ENCODE measurements at regions not wholly inside any gene's neighbourhood (a gene's known extent, or its start where the extent isn't known, plus 50 kb on each side); places are given as distances from the start of the nearest gene placed in this dataset.

DNA sequence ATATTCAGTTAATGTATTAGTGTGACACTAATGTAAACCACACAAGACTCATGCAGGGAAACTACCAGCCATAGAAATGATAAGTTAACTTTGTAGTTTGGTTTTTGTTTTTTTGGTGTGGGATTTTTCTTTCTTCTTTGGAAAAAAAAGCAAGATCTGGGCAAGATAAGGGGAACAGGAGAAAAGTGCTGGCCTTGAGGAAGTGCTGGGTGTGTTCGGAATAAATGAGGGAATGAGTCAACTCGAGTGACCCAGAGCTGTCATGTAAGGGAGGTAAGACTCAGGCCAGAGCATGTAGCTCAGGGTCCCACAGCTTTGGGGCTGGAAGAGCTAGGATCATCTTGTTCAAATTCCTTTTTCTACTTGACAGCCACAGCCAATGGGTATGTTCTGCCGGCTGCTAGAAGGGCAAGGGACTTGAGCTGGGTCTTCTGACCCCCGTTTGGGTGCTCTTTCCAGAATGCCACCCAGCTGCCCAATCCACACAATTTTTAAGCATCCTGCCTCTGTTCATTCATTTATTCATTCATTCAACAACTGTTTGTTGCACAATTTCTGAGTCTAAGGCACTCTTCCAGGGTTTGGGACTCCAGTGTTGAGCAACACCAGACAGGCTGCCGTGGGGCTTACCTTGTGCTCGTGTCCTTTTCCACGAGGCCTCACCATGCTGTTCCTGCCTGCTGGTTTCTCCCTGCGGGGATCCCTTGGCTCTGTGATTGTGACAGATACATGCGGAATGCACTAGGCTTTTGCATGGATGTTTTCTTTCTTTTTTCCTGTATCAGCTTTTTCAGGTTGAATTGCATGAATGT lies 54.5 kb downstream of the CLDN34 start:
- H3K36me3 Mint-ChIP-seq (ENCODE audit: low read depth) = no peaks in the 10 kb centered on the region
- no peak for DNase-seq
- no peak for ATAC-seq
- H3K27me3 Mint-ChIP-seq (ENCODE audit: low read depth) = no peaks in the 10 kb centered on the region
- POLR2A ChIA-PET = no interaction called here
- H3K4me3 Mint-ChIP-seq = no peak overlapping the region
- H3K4me1 Mint-ChIP-seq (ENCODE audit: low read depth) = peaks cover 8% of the 10 kb centered on the region
- no peak overlapping the region for H3K27ac Mint-ChIP-seq
- H3K9me3 Mint-ChIP-seq (ENCODE audit: insufficient read depth) = no peaks in the 10 kb centered on the region
- CTCF ChIA-PET = interaction anchor here (1.7 kb wide), 1 partner anchor 9 kb away, joined by 3 read pairs; no protein-coding TSS in a partner anchor

DNA sequence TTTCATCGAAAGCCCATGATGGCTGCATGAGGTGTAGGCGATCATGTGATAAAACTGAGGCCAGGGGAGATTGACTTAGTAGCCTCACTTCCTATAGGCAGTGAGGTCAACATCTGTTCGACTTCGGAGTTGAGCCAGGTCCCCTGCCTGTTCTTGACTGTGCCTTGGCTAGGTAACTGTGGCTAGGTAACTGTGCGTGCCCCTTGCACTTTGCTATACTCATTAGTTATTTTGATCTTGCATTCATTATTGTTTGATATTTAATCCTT lies 55.0 kb downstream of the CLDN34 start:
- H3K9me3 Mint-ChIP-seq (ENCODE audit: insufficient read depth) = no peaks in the 10 kb centered on the region
- CTCF ChIA-PET = interaction anchor here (1.7 kb wide), 1 partner anchor 10 kb away, joined by 3 read pairs; no protein-coding TSS in a partner anchor
- ATAC-seq (no peak), DNase-seq (no peak)
- H3K4me1 Mint-ChIP-seq (ENCODE audit: low read depth) = peaks cover 3% of the 10 kb centered on the region
- no peaks in the 10 kb centered on the region for H3K27me3 Mint-ChIP-seq (ENCODE audit: low read depth)
- H3K27ac Mint-ChIP-seq = no peak overlapping the region
- H3K36me3 Mint-ChIP-seq (ENCODE audit: low read depth) = no peaks in the 10 kb centered on the region
- POLR2A ChIA-PET = no interaction called here
- H3K4me3 Mint-ChIP-seq = no peak overlapping the region

DNA sequence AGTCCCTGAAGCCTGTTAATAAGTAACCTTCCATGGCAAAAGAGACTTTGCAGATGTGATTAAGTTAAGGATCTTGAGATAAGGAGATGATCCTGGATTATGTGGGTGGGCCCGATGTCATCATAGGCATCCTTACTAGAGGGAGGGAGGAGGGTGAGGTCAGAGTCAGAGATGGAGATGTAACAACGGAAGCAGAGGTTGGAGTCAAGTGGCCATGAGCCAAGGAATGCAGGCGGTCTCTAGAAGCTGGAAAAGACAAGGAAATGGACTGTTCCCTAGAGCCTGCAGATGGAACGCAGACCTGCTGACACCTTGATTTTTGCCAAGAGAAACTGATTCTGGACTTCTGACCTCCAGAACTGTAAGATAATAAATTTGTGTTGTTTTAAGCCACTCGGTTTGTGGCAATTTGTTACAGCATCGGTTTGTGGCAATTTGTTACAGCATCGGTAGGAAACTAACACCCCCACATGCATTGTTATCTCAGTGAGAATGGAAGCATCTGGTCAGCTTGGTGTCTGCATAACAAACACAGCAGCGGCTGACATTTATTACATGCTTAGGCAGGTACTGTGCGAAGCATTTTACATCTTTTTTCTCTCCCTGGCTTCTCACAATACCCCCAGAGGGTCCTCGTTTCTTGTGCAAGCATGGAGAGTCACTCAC lies 55.6 kb downstream of the CLDN34 start:
- no peak for ATAC-seq
- no peak for DNase-seq
- Mint-ChIP-seq H3K4me3 (no peak overlapping the region), H3K27ac (no peak overlapping the region), H3K4me1 (ENCODE audit: low read depth) (peaks cover 1% of the 10 kb centered on the region), H3K36me3 (ENCODE audit: low read depth) (no peaks in the 10 kb centered on the region), H3K27me3 (ENCODE audit: low read depth) (no peaks in the 10 kb centered on the region), H3K9me3 (ENCODE audit: insufficient read depth) (no peaks in the 10 kb centered on the region)
- CTCF ChIA-PET = interaction anchor here (1.7 kb wide), 2 partner anchors 10 to 25 kb away, joined by 3 to 5 read pairs; no protein-coding TSS in a partner anchor
- POLR2A ChIA-PET = no interaction called here

DNA sequence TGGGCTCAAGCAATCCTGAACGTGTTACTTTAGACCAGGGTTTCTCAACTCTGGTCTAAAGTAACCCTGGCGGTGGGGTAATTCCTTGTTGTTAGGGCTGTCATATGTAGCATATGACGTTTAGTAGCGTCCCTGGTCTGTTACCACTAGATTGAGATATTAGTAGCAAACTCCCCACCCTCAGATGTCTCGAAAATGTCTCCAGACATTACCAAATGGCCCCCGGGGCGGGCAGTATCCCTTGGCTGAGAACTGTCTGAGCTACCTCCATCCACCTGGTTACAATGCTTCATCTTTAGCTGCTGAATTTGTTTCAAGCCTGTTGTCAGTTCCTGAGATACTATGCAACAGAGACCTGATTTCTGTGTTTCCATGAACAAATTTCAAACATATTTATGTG lies 56.7 kb downstream of the CLDN34 start:
- Mint-ChIP-seq H3K9me3 (ENCODE audit: insufficient read depth) (no peaks in the 10 kb centered on the region), H3K27ac (no peak overlapping the region), H3K36me3 (ENCODE audit: low read depth) (no peaks in the 10 kb centered on the region), H3K27me3 (ENCODE audit: low read depth) (no peaks in the 10 kb centered on the region), H3K4me1 (ENCODE audit: low read depth) (no peaks in the 10 kb centered on the region), H3K4me3 (no peak overlapping the region)
- DNase-seq = no peak
- ChIA-PET CTCF (interaction anchor here (0.8 to 1.7 kb wide), 2 partner anchors 27 to 97 kb away, joined by 3 to 5 read pairs; no protein-coding TSS in a partner anchor), POLR2A (no interaction called here)
- ATAC-seq = no peak

DNA sequence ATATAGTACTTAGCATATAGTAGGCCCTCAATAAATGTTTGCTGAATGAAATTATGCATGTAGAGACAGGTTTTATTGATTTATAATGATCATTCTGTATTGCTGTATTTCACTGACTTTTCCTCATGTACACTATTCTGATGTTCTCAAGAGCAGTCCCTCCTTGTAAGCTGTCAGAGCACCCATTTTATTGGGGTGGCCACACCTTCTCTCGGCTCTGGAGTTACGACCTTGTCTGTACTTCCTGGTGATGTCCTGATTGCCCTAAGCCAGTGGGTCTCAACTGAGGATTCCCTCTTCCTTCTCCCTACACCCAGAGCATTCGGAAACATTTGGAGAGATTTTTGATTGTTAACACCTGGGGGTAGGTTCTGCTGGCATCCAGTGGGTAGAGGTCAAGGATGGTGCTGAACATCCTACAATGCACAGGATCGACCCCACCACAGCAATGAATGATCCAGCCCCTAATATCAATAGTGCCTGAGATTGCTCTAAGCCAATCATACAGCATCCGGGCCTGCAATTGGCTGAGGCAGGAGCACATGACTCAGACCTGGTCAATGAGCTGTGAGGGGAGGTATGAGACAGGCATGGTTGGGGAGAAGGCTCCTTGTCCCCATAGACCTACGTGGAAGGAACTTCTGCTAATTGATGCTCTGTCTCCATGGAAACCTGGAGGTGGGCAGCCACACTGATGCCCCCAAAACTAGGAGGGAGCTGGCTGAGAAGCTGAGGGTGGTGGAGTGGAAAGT lies 58.8 kb downstream of the CLDN34 start:
- ChIA-PET POLR2A (no interaction called here), CTCF (no interaction called here)
- no peaks in the 10 kb centered on the region for H3K4me1 Mint-ChIP-seq (ENCODE audit: low read depth)
- H3K9me3 Mint-ChIP-seq (ENCODE audit: insufficient read depth) = no peaks in the 10 kb centered on the region
- DNase-seq (no peak), ATAC-seq (no peak)
- H3K4me3 Mint-ChIP-seq = no peak overlapping the region
- no peak overlapping the region for H3K27ac Mint-ChIP-seq
- no peaks in the 10 kb centered on the region for H3K27me3 Mint-ChIP-seq (ENCODE audit: low read depth)
- no peaks in the 10 kb centered on the region for H3K36me3 Mint-ChIP-seq (ENCODE audit: low read depth)

DNA sequence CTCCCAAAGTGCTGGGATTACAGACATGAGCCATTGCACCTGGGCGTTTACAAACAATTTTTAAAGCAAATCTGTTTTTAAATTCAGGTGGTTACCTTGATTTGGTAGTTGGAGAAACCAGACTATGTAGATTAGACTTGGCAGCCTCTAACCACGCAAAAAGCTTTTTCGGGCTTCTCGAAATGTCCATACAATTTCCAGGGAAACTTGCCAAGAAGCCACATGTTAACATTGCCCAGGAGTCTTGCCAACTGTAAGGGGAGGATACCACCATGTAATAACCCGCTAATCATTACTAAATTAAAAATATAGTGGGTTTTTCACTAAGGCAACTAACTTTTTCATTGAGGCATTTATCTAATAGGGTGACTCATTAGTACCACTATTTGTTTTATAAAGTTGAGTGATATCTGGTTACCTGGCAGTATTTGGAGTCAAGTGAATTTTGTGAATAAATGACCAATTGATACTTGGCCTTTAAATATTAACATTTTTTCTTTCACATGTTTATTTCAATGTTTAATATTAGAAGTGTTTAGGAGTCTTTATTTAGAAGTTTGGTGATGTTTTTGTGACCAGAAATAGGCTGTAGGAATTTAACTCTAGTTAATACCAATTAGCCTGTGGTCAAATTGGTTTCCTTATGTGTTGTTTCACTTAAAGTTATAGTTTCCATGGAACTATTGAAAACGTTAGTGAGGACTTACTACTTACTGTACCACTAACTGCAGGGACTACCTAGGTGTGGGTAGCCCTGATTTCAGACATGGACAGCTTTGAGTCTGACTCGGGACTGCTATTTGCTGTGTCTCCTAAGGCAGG lies 61.3 kb downstream of the CLDN34 start:
- H3K27me3 Mint-ChIP-seq (ENCODE audit: low read depth) = no peaks in the 10 kb centered on the region
- no peak overlapping the region for H3K27ac Mint-ChIP-seq
- CTCF ChIA-PET = no interaction called here
- H3K4me1 Mint-ChIP-seq (ENCODE audit: low read depth) = peaks cover 3% of the 10 kb centered on the region
- H3K4me3 Mint-ChIP-seq = no peak overlapping the region
- no peaks in the 10 kb centered on the region for H3K9me3 Mint-ChIP-seq (ENCODE audit: insufficient read depth)
- DNase-seq = no peak
- ATAC-seq = no peak
- H3K36me3 Mint-ChIP-seq (ENCODE audit: low read depth) = no peaks in the 10 kb centered on the region
- POLR2A ChIA-PET = no interaction called here

DNA sequence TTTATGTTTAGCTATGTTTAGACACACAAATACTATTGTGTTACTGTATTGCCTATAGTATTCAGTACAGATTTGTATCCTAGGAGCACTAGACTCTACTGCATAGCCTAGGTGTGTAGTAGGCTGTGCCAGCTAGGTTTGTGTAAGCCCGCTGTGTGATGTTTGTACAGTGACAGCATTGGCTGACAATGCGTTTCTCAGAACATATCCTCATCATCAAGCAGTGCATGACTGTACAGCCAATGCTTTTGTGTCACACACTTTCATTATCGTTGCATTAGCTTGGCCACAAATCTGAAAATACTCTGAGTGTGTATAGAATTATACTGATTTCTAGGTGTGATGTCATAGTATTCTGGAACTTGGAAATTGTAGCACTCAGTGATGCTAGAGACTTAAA lies 63.4 kb downstream of the CLDN34 start:
- ATAC-seq = no peak
- ChIA-PET POLR2A (no interaction called here), CTCF (no interaction called here)
- H3K4me1 Mint-ChIP-seq (ENCODE audit: low read depth) = peaks cover 12% of the 10 kb centered on the region
- no peak for DNase-seq
- no peak overlapping the region for H3K27ac Mint-ChIP-seq
- no peaks in the 10 kb centered on the region for H3K36me3 Mint-ChIP-seq (ENCODE audit: low read depth)
- H3K4me3 Mint-ChIP-seq = no peak overlapping the region
- no peaks in the 10 kb centered on the region for H3K27me3 Mint-ChIP-seq (ENCODE audit: low read depth)
- H3K9me3 Mint-ChIP-seq (ENCODE audit: insufficient read depth) = no peaks in the 10 kb centered on the region

DNA sequence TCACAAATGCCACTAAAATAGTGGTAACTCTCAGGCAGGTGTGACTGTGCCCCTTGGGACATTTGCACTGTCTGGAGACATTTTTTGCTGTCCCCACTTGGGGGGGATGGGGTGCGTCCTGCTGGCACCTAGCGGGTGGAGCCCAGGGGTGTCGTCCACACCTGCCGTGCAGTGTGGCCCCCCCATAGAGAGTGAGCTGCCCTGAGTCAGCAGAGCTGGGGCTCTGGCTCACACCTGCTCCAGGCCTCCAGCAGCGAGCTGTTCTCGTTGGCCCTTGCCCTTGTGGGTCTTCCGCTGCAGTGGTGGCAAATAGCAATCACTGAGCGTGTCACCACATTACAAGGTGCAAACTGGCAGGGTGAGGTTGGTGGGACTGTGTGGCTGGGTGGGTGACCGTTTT lies 64.6 kb downstream of the CLDN34 start:
- CTCF ChIA-PET = no interaction called here

DNA sequence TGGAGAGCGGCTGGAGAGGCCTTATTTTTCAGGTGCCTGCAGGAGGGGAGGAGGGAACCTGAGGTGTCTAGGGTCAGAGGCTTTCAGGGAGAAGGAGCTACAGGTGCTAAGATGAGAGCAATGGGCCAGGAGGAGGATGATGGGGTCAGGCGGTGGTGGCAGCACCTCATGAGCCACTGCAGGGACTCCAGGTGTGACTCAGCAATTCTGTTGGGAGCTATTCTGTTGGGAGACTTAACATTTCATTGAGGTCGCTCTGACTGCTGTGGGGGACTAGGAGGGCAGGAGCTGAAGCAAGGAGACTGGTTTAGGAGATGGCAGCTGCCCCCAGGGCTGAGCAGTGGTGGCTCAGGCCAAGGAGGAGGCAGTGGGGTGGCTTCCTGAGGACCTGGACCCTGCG lies 65.0 kb downstream of the CLDN34 start:
- POLR2A ChIA-PET = no interaction called here
- Mint-ChIP-seq H3K27ac (no peak overlapping the region), H3K4me3 (no peak overlapping the region), H3K9me3 (ENCODE audit: insufficient read depth) (no peaks in the 10 kb centered on the region), H3K27me3 (ENCODE audit: low read depth) (no peaks in the 10 kb centered on the region), H3K36me3 (ENCODE audit: low read depth) (no peaks in the 10 kb centered on the region), H3K4me1 (ENCODE audit: low read depth) (peaks cover 12% of the 10 kb centered on the region)
- CTCF ChIA-PET = no interaction called here
- no peak for DNase-seq
- no peak for ATAC-seq

More for the DNA sequence above, 64.6 kb downstream of the CLDN34 start:
- no peaks in the 10 kb centered on the region for H3K36me3 Mint-ChIP-seq (ENCODE audit: low read depth)
- H3K4me3 Mint-ChIP-seq = no peak overlapping the region
- no peaks in the 10 kb centered on the region for H3K9me3 Mint-ChIP-seq (ENCODE audit: insufficient read depth)
- peaks cover 12% of the 10 kb centered on the region for H3K4me1 Mint-ChIP-seq (ENCODE audit: low read depth)
- no peaks in the 10 kb centered on the region for H3K27me3 Mint-ChIP-seq (ENCODE audit: low read depth)
- H3K27ac Mint-ChIP-seq = no peak overlapping the region
- ATAC-seq (no peak), DNase-seq (no peak)
- POLR2A ChIA-PET = no interaction called here

DNA sequence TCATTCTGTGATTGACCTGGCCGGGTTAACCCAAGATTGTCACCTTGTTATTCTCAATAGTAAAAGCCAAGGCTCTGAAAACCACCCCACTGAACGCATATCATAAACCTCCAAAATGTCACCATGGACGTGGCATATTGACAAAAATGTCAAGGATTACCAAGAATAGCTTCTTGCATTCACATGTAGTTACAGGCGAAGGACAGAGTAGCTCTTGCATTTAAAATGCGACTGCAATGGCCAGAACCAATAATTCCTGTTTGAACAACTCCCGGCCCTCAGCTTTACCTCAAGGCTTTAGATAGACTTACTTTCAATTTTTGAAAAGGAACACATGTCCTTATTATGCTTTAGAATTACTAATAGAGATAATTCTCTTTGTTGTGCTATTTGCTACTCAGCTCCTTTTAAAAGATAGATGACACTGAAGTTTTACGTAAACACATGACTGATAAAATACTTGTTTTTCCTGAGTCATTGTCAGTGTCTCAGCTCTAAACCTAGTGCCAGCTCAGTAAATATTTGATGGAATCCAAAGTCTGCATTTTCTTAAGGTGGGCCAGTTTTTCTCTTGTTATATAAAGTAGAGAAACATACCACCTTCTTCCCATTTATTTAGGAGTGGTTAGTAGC lies 66.3 kb downstream of the CLDN34 start:
- Mint-ChIP-seq H3K9me3 (ENCODE audit: insufficient read depth) (no peaks in the 10 kb centered on the region), H3K27me3 (ENCODE audit: low read depth) (no peaks in the 10 kb centered on the region), H3K4me1 (ENCODE audit: low read depth) (peaks cover 12% of the 10 kb centered on the region), H3K27ac (no peak overlapping the region), H3K36me3 (ENCODE audit: low read depth) (no peaks in the 10 kb centered on the region), H3K4me3 (no peak overlapping the region)
- DNase-seq (no peak), ATAC-seq (no peak)
- ChIA-PET CTCF (no interaction called here), POLR2A (no interaction called here)

DNA sequence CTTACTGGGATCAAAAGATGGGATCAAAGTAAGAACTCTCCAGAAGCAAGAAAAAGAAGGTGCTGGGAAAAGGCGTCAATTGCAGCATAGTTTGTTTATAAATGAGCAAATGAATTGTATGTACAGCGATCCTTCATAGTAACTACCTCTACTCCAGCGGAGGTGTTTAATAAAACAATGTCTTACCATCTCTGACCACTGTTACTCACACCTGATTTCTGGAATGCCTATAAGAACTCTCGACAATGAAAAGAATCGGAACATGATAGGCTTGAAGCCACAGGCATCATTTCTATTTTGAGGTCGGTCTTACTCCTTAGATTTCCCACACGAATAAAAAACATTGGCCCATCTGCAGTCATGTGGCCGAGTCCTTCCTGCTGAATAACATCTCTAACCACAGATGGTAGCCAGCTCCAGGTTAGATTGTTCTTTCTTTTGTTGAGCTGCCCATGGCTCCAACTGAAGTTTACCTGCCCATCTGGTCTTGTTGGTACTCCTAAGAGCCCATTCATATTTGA lies 67.6 kb downstream of the CLDN34 start:
- ChIA-PET POLR2A (no interaction called here), CTCF (no interaction called here)

More for the DNA sequence above, 67.6 kb downstream of the CLDN34 start:
- Mint-ChIP-seq H3K27me3 (ENCODE audit: low read depth) (no peaks in the 10 kb centered on the region), H3K36me3 (ENCODE audit: low read depth) (no peaks in the 10 kb centered on the region), H3K4me1 (ENCODE audit: low read depth) (peaks cover 12% of the 10 kb centered on the region), H3K27ac (no peak overlapping the region), H3K9me3 (ENCODE audit: insufficient read depth) (no peaks in the 10 kb centered on the region), H3K4me3 (no peak overlapping the region)
- DNase-seq (no peak), ATAC-seq (no peak)
